Activated naive CD4-positive, alpha-beta T cell treated with anti-CD3 and anti-CD28 coated beads, Interleukin-2, amount 50 U/mL, for 24 hours (primary cell): ENCODE measurements at regions not wholly inside any gene's neighbourhood (a gene's known extent, or its start where the extent isn't known, plus 50 kb on each side); places are given as distances from the start of the nearest gene placed in this dataset.
"Not testable (repeated sequence)": the region's sequence is repeated elsewhere in the genome, so short reads cannot be mapped to it uniquely, and the experiment has no call there.

Experiments used
- H3K27ac Mint-ChIP-seq: one replicate; pipeline ENCODE4 v1.8.0; 2021; ENCODE audit warnings: mild to moderate bottlenecking, mixed read lengths
- H3K27me3 Mint-ChIP-seq: one replicate; pipeline ENCODE4 v1.8.0; 2021; ENCODE audit warnings: mixed read lengths
- H3K36me3 Mint-ChIP-seq: one replicate; pipeline ENCODE4 v1.8.0; 2021; ENCODE audit warnings: mixed read lengths
- H3K4me1 Mint-ChIP-seq: one replicate; pipeline ENCODE4 v1.8.0; 2021; ENCODE audit warnings: mixed read lengths
- H3K4me3 Mint-ChIP-seq: one replicate; pipeline ENCODE4 v1.8.0; 2021; ENCODE audit warnings: mild to moderate bottlenecking, mixed read lengths
- H3K9me3 Mint-ChIP-seq: one replicate; pipeline ENCODE4 v1.8.0; 2021; ENCODE audit warnings: mixed read lengths

DNA sequence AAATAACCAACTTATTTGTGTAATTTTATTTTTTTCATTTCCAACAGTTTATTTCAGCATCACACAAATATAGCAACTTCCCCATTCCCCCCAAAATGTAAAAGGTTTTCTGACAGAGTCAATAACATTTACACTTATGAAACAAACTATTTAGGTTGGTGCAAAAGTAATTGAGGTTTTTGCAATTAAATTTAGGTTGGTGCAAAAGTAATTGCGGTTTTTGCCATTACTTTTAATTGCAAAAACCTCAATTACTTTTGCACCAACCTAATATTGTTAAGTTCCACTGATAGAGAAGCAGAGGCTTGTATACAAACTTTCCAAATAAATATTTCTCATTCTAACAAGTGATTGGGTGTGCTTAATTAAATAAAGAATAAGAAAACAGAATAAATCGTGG lies 270.9 kb upstream of the DUSP10 start:
- Mint-ChIP-seq H3K4me1 (peaks cover 2% of the 10 kb centered on the region), H3K27ac (no peak overlapping the region), H3K4me3 (no peak overlapping the region), H3K36me3 (no peaks in the 10 kb centered on the region), H3K27me3 (no peaks in the 10 kb centered on the region), H3K9me3 (no peaks in the 10 kb centered on the region)

DNA sequence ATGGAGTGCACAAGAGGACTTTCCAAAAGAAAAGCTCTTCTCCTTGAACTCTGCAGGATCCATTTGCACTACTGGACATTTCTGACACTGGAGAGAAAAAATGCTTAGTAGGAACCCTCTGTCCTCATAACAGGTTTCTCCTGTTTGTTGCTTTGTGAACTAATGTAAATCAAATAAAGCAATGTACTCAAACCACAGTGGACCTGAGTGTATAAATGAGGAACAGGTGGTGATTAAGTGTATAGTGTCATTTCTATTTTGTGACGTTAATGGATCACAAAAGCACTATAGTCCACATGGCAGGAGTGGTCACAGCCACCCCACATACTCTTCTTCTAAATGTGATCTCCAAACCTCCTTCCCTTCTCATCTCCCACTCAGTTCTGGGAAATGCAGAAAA lies 268.4 kb upstream of the DUSP10 start:
- H3K27ac Mint-ChIP-seq, result no peak overlapping the region
- H3K9me3 Mint-ChIP-seq, result no peaks in the 10 kb centered on the region
- H3K36me3 Mint-ChIP-seq, result no peaks in the 10 kb centered on the region
- no peak overlapping the region for H3K4me3 Mint-ChIP-seq
- H3K27me3 Mint-ChIP-seq, result peaks cover 2% of the 10 kb centered on the region
- peaks cover 3% of the 10 kb centered on the region for H3K4me1 Mint-ChIP-seq

DNA sequence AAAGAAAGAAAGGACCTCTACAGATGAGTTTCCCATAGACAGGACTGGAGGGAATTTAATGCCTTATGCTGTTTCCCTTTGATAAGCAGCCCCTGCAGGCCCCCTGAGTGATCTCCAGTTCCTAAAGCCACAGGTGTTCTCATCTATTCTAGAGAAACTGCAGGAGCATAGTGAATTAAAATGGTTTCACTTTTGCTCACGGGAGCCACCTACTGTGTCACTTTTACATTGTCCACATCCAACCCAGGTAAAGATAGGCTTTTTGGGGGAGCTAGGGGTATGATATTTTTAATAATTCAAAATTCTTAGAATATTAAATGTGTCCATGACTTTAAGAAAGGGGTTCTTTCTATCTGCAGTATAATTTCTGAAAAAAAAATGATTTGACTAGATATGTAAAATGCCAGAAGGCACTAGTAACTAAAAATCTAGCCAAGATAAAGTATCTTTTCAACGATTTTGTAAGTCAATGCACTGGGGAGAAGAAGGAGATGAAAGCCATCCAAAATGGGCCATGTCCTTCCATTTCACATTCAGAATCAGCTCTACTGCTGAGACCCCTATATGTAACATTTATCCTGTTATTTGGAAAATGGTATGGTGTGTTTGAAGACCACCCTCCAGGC lies 267.3 kb upstream of the DUSP10 start:
- Mint-ChIP-seq H3K27ac (no peak overlapping the region), H3K4me3 (no peak overlapping the region)

DNA sequence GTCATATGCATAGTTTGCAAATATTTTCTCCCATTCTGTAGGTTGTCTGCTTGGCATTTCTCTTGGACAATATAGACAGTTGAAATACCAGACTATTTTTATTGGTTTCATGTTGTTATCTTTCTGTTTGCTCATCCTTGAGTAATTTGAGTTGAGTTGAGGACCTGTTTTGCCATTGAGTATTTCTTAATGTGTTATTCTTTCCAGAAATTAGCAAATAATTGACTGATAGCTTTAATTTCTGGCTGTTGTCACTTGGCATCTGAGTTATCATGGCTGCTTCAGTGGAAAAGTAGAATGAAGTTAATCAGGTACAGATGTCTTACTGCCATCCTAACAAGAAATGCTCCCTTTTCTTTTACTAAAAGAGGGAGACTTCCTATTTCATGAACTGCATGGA lies 264.8 kb upstream of the DUSP10 start:
- Mint-ChIP-seq H3K9me3 (no peaks in the 10 kb centered on the region), H3K4me1 (peaks cover 3% of the 10 kb centered on the region), H3K4me3 (no peak overlapping the region), H3K36me3 (no peaks in the 10 kb centered on the region), H3K27me3 (peaks cover 3% of the 10 kb centered on the region), H3K27ac (no peak overlapping the region)

More for the DNA sequence above, 267.3 kb upstream of the DUSP10 start:
- peaks cover 3% of the 10 kb centered on the region for H3K4me1 Mint-ChIP-seq
- no peaks in the 10 kb centered on the region for H3K36me3 Mint-ChIP-seq
- no peaks in the 10 kb centered on the region for H3K9me3 Mint-ChIP-seq
- peaks cover 2% of the 10 kb centered on the region for H3K27me3 Mint-ChIP-seq

DNA sequence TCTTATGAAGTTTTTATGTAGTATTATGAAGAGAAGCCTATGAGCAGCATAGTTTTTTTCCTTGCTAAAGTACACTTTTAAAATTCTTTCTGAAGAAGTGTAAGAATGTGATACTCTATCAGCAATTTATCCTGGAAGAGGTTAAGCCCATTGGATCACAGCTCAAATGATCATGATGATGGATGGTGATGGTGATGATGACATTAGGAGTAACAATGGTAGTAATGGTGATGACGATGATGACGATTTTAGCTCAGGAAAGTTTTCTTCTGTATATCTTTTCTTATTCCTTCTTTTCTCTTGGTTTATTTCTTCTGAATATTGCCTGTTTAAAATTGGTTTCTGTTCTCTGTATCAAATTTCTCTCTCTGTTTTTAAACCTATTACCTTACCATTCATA lies 262.9 kb upstream of the DUSP10 start:
- H3K4me3 Mint-ChIP-seq, result no peak overlapping the region
- no peaks in the 10 kb centered on the region for H3K9me3 Mint-ChIP-seq
- H3K27me3 Mint-ChIP-seq, result peaks cover 3% of the 10 kb centered on the region
- H3K27ac Mint-ChIP-seq, result no peak overlapping the region
- no peaks in the 10 kb centered on the region for H3K36me3 Mint-ChIP-seq
- H3K4me1 Mint-ChIP-seq, result peaks cover 3% of the 10 kb centered on the region

DNA sequence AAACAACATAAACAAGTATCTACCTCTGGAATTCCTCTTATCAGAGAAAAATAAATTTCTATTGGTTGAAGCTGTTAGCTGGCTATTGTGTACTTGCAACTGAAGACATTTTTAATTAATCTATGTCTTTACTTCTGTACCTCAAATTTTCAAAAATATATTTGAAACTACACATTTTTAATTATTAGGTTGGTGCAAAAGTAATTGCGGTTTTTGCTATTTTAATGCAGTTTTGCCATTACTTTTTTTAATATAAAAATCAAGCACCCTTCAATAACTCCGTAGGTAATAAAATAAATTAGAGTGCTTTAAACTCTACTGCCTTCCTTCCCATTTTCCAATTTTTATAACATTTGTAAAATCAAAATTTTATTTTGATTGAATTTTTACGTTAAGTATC lies 262.1 kb upstream of the DUSP10 start:
- Mint-ChIP-seq H3K36me3 (no peaks in the 10 kb centered on the region), H3K4me3 (no peak overlapping the region), H3K27me3 (peaks cover 3% of the 10 kb centered on the region), H3K4me1 (peaks cover 3% of the 10 kb centered on the region), H3K27ac (no peak overlapping the region), H3K9me3 (no peaks in the 10 kb centered on the region)

DNA sequence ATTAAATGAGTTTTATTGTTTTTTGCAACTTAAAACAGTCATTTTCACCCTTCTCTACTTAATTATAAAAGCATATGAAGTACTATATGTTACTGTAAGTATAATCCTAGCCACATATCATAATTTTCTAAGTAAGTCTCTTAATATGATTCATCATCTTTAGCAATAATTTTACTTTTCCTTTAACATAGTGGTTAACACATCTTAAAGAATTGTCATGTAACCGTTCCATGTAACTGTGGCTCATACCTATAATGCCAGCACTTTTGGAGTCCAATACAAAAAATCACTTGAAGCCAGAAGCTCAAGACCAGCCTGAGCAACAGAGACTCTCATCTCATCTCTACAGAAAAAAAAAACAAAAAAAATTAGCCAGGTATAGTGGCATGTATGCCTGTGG lies 260.6 kb upstream of the DUSP10 start:
- H3K27me3 Mint-ChIP-seq, result peaks cover 3% of the 10 kb centered on the region
- no peaks in the 10 kb centered on the region for H3K9me3 Mint-ChIP-seq
- no peaks in the 10 kb centered on the region for H3K4me1 Mint-ChIP-seq
- no peak overlapping the region for H3K4me3 Mint-ChIP-seq
- no peak overlapping the region for H3K27ac Mint-ChIP-seq
- no peaks in the 10 kb centered on the region for H3K36me3 Mint-ChIP-seq

DNA sequence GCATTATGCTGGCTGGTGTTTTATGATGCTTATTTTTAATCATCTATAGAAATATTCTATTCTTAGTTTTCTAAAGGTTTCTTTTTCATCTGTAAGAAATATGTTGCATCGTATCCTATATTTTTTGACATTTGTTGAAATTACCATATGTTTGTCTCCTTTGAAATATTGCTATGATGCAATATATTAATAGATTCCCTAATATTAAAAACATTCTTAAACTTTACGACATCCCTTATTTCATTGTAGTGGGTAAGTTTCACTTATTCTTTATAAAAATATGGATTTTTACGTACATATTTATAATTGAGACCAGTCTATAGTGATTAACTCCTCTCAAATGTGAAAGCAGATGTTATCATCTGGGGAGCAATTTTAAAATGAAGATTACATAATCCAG lies 258.2 kb upstream of the DUSP10 start:
- H3K4me3 Mint-ChIP-seq, result no peak overlapping the region
- no peak overlapping the region for H3K27ac Mint-ChIP-seq
- no peaks in the 10 kb centered on the region for H3K36me3 Mint-ChIP-seq

DNA sequence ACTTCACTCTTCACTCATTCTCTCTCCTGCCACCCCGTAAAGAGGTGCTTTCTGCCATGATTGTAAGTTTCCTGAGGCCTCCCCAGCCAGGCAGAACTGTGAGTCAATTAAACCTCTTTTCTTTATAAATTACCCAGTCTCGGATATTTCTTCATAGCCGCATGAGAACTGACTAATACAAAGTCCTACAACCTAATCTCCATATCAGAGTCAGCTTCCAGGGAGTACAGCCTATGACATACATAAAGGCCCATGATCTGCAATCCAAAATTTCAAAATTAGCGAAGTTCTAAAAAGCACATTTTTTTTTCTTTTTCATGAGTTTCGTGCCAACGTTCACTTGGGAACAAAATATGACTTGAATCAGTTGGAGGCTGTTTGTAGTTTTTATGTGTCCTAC lies 256.9 kb upstream of the DUSP10 start:
- Mint-ChIP-seq H3K36me3 (no peaks in the 10 kb centered on the region), H3K27me3 (peaks cover under 1% of the 10 kb centered on the region), H3K4me3 (no peak overlapping the region), H3K27ac (no peak overlapping the region), H3K9me3 (no peaks in the 10 kb centered on the region), H3K4me1 (peaks cover 16% of the 10 kb centered on the region)

More for the DNA sequence above, 258.2 kb upstream of the DUSP10 start:
- no peaks in the 10 kb centered on the region for H3K9me3 Mint-ChIP-seq
- H3K4me1 Mint-ChIP-seq, result peaks cover 4% of the 10 kb centered on the region
- peaks cover 1% of the 10 kb centered on the region for H3K27me3 Mint-ChIP-seq

DNA sequence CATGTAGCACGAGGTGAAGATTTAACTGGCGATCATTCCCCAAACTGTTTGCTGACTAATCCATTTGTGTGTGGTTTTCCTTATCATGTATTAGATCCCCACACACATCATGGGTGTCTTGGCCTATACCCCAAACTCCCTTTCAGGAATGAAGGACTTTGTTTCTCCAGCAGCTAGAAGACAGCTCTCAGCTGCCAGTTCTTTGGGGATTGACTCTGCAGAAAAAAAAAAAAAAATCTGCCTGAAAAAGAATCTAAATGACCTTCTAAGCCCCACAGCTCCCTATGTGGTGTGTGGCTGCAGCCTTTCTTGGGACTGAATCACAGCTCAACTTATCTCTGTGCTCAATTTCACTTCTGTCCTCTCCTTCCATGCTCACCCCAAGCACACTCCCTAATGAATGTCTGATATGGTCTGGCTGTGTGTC lies 256.3 kb upstream of the DUSP10 start:
- Mint-ChIP-seq H3K36me3 (no peaks in the 10 kb centered on the region), H3K27me3 (no peaks in the 10 kb centered on the region), H3K27ac (no peak overlapping the region), H3K4me3 (no peak overlapping the region), H3K4me1 (peaks cover 19% of the 10 kb centered on the region), H3K9me3 (no peaks in the 10 kb centered on the region)

DNA sequence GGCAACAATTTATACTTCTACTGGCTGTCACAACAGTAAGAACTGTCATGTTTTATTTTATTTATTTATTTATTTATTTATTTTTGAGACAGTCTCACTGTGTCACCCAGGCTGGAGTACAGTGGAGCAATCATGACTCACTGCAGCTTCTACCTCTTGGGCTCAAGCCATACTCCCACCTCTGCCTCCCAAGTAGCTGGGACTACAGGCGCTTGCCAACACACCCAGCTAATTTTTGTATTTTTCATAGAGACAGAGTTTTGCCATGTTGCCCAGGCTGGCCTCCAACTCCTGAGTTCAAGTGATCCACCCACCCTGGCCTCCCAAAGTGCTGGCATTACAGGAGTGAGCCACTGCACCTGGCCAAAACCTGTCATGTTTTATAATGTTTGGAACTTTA lies 255.1 kb upstream of the DUSP10 start:
- not testable (repeated sequence) for H3K36me3 Mint-ChIP-seq, H3K9me3 Mint-ChIP-seq, H3K27ac Mint-ChIP-seq, H3K27me3 Mint-ChIP-seq, H3K4me3 Mint-ChIP-seq
- peaks cover 29% of the 10 kb centered on the region for H3K4me1 Mint-ChIP-seq

DNA sequence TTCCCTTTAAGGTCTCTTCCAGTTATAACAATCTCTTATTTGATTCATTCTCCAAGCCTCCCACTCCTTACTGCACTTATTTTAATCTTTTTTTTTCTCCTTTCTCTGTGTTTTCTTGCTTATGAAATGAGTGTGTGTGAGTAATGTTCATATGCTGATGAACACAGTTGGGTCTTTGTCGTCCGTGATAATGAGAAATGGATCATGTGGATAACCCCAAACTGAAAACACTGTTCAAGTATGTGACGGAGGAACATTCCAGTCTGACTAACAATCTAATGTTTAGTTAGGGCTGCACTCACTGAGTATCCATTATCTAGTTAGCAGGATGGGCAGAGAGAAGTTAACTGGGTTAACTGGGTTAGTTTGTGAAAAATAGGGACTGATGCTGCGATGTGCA lies 253.1 kb upstream of the DUSP10 start:
- Mint-ChIP-seq H3K9me3 (no peaks in the 10 kb centered on the region), H3K27me3 (no peaks in the 10 kb centered on the region), H3K4me1 (peaks cover 31% of the 10 kb centered on the region), H3K36me3 (no peaks in the 10 kb centered on the region), H3K4me3 (peak overlapping the region; percentile 15), H3K27ac (peak overlapping the region; percentile 90)

DNA sequence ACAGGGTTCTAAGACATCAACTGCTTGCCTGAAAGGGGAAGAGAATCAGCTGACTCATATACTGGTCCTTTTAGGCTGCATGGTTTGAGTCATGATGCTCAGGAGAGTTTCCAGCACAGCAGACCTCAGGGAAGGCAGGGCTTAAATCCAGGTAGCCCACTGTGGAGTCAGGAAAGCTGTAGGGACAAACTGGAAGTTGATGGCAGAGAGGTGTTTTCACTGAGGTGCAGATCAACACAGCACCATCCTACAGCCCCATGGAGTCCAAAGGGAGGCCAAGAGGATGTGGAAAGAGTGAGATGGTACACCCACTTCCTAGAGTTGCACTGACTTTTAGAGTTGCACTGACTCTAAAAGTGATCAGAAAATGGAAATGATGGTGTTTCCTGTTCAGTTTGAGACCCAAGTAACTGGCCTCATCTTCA lies 252.4 kb upstream of the DUSP10 start:
- H3K27me3 Mint-ChIP-seq, result no peaks in the 10 kb centered on the region
- no peaks in the 10 kb centered on the region for H3K9me3 Mint-ChIP-seq
- peak overlapping the region; percentile 90 for H3K27ac Mint-ChIP-seq
- H3K36me3 Mint-ChIP-seq, result no peaks in the 10 kb centered on the region
- peaks cover 31% of the 10 kb centered on the region for H3K4me1 Mint-ChIP-seq
- no peak overlapping the region for H3K4me3 Mint-ChIP-seq

DNA sequence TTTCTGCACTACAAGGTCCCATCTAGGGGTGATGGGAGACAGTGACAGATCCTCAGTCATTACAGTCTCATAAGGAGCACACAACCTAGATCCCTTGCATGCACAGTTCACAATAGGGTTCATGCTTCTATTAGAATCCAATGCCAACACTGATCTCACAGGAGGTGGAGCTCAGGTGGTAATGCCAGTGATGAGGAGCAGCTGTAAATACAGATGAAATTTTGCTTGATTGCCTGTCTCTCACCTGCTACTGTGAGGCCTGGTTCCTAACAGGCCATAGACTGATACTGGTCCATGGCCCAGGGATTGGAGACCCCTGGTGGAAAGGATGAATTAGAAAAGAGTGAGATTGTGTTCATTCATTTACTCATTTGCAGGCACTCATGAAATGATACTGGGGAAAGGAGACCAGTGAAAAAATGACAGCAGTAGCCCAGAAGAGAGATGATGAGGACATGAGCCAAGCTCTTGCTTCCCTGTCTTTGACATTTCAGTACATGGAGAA lies 251.6 kb upstream of the DUSP10 start:
- Mint-ChIP-seq H3K4me3 (no peak overlapping the region), H3K36me3 (no peaks in the 10 kb centered on the region), H3K27me3 (no peaks in the 10 kb centered on the region), H3K4me1 (peaks cover 31% of the 10 kb centered on the region), H3K27ac (peak overlapping the region; percentile 69), H3K9me3 (no peaks in the 10 kb centered on the region)

DNA sequence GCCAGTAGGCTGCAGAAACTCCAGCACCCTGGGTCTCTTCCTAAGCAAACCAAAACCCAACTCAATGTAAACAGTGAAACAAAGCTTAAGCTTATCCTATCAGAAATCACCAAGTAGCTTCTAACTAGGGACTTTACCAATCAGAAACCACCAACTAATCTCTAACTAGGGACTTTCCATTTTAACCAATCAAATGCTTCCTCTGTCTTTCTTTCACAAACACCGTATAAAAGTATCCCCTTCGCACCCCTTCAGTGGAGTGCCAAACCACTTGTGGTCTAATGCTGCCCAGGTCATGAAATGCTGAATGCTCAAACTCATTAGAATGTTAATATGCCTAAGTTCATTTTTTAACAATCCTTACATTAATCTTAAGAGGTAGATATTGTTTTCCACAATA lies 250.5 kb upstream of the DUSP10 start:
- peak overlapping the region; percentile 61 for H3K27ac Mint-ChIP-seq

DNA sequence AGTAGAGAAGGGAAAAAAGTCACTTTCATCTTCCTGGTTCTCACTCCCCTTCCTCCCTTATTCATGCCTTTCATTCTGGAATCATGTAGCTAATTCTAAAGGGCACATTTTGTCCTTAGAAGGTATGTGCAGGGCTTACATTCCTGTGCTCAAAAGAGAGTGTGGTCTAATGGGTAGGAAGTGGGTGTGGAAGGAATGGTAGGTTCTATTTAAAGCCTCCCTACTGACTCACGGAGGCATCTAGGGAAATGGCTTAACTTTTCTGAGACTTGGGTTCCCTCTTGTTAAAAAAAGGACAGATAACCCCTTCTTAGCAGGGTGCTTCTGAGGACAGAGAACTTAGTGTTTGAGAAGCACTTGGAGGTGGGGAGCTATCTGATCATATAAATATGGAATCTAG lies 249.3 kb upstream of the DUSP10 start:
- H3K27me3 Mint-ChIP-seq, result no peaks in the 10 kb centered on the region
- H3K9me3 Mint-ChIP-seq, result no peaks in the 10 kb centered on the region
- H3K36me3 Mint-ChIP-seq, result no peaks in the 10 kb centered on the region
- H3K4me3 Mint-ChIP-seq, result no peak overlapping the region
- H3K4me1 Mint-ChIP-seq, result peaks cover 31% of the 10 kb centered on the region
- H3K27ac Mint-ChIP-seq, result no peak overlapping the region

More for the DNA sequence above, 250.5 kb upstream of the DUSP10 start:
- H3K9me3 Mint-ChIP-seq, result no peaks in the 10 kb centered on the region
- H3K36me3 Mint-ChIP-seq, result no peaks in the 10 kb centered on the region
- no peaks in the 10 kb centered on the region for H3K27me3 Mint-ChIP-seq
- no peak overlapping the region for H3K4me3 Mint-ChIP-seq
- peaks cover 31% of the 10 kb centered on the region for H3K4me1 Mint-ChIP-seq

DNA sequence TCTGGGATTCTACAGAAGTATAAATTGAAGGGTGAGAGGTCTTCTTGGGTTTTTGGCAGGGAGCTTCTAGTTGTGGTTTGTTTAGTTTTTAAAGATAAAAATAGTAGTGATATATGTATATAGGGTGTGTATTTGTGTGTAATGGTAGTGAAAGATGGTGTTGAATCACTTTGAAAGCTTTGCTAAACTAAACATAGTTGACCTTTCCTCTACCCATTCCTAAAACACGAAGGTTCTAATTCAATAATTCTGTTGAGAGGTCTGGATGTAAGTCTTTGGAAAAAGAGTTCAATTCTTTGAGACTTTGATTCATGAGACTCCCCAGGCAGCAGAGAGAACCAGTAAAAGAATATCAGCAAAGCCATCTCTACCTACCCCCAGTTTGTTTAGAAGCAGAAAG lies 247.9 kb upstream of the DUSP10 start:
- Mint-ChIP-seq H3K27ac (no peak overlapping the region), H3K4me1 (peaks cover 23% of the 10 kb centered on the region), H3K9me3 (no peaks in the 10 kb centered on the region), H3K36me3 (no peaks in the 10 kb centered on the region), H3K27me3 (no peaks in the 10 kb centered on the region), H3K4me3 (no peak overlapping the region)
